Colon (tissue), 2 donors: ENCODE measurements at regions not wholly inside any gene's neighbourhood (a gene's known extent, or its start where the extent isn't known, plus 50 kb on each side); places are given as distances from the start of the nearest gene placed in this dataset.

Experiments used
- FAIRE-seq: peaks from 2 replicates; lab custom pipeline; 2012; peaks lifted over from hg19 to GRCh38; lab: Jason Lieb, UNC
- donor health status: control.
- donor health status: control.

- no peak for FAIRE-seq
Measured at GRCh38 chr12:39047539-39048262, 142.3 kb upstream of the CPNE8 start.

DNA sequence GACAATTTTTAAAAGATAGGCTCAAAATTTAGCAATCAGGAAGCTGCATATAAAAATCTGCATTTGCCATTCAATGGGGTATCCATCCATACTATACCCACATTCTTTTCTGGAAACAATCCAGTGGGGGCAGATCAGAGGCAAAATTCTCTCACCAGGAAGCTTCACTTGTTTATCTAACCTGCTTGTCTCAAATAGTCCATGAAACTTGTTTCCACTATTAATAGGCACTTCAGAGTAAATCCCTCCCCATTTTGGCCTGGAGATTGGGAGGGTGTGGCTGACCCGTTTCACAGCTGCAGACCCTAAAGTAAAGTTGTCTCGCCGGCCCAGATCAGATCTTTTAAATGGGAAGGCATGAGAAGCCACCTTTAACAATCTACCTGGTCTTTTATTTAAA, 139.4 kb upstream of the CPNE8 start:
- FAIRE-seq, result no peak

DNA sequence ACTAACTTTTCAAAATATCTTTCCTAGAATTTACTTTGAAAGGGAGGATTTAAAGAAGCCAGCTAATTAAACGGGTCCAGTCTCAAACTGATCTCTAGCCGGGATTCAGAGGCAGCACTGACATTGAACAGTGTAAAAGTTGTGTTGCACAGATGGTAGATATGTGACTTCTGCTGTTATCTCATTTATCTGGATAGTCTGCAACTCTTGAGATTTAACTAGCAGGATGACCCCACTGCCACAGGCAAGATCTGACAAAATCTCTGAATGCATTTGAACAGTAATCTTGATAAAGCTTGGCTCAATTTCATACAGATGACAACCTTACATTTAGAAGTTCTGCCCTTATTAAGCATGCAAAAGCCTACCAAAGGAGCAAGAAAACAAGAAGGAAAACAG, 138.0 kb upstream of the CPNE8 start:
- no peak for FAIRE-seq

DNA sequence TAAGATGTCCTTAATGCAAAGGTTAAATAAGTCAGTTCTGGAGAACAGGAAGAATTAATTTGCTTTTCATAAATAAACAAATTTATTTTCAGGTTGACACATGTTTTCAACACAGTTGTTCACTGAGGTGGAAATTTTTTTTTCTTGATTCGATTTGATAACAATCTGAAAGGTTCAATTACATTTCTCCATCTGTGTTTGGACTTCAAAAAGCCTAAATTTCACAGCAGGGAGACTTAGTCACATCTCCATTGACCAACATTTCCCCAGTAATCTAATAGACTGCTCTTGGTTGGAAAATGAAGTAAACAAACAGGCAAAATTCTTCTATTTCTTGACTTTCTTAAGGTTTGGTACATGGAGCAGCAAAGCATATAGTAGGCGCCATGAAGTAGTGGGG, 134.9 kb upstream of the CPNE8 start:
- no peak for FAIRE-seq

DNA sequence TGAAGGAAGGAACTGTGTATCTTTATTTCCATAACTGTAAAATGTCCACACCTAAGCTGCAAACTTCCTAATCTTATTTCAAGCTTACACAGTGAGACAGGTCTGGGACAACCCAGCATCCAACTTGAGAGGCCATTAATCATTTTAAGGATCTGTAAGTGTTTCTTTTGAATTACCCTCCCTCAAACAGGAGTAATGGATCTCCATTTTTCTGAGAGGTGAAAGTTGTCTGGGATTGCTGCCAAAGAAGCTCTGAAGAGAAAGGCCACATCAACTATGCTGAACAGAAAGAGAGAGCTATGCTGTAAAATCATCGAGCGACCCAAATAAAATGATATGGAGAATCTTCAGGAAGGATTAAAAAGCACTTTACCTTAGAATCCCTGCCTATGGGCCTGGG, 131.7 kb upstream of the CPNE8 start:
- FAIRE-seq, result no peak

DNA sequence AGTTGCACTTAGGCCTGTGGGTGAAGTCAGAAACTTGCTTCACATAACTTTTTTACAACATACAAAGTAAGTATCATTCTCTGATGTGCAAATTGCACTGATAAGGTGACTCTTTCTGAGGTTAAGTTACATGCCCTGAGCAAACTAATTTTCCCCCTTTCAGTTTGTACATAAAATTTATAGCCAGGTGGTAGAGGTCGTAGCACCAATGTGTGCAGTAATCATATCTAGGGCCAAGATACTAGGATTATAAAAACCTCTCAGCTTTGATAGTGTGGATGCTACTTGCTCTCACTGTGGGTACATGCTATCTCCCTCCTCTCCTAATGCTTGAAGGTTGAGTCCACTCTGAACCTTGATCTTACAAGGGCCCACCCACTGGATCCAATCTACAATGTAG, 130.7 kb upstream of the CPNE8 start:
- FAIRE-seq, result no peak

GRCh38 chr12:39033782-39034181, 128.4 kb upstream of the CPNE8 start:
- no peak for FAIRE-seq

- FAIRE-seq, result no peak
Measured at GRCh38 chr12:39032448-39032847, 127.1 kb upstream of the CPNE8 start.

DNA sequence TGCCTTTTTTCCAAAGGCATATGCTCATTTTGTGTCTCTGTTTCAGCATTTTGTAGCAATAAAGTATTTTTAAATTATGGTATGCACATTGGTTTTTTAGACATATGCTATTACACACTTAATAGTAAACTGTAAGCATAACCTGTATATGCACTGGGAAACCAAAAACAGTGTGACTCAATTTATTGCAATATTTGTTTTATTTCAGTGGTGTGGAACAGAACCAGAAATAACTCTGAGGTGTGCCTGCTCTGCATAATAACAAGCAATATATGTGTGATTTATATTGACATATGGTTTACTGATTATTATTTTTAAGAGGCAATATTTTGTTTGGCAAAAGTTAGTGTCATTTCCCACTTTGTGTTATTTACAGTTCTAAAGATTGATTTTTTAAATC, 126.6 kb upstream of the CPNE8 start:
- FAIRE-seq, result no peak

DNA sequence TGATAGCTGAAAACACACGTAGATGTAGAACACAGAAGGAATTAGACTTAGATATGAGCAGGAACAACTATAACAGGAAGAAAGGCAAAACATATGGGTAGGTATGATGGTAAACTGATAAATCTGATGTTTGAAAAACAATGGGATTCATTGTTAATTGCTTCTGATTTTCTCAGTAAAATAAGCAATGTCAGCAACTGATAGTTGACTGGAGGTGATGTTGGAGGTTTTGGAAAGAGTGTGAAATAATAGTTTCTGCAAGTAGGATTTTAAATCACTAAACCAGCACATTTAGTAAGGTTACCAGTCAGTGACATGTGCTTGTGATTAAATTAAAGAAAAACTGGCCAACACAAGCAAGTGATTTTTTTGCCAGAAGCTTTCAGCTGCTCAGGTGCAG, 123.0 kb upstream of the CPNE8 start:
- FAIRE-seq, result no peak

- FAIRE-seq, result no peak
Measured at GRCh38 chr12:39012870-39013269, 107.5 kb upstream of the CPNE8 start.

- no peak for FAIRE-seq
Measured at GRCh38 chr12:39011166-39011565, 105.8 kb upstream of the CPNE8 start.

- no peak for FAIRE-seq
Measured at GRCh38 chr12:39010406-39010805, 105.0 kb upstream of the CPNE8 start.

- FAIRE-seq, result no peak
Measured at GRCh38 chr12:39007619-39008018, 102.2 kb upstream of the CPNE8 start.

- FAIRE-seq, result no peak
Measured at GRCh38 chr12:39006286-39006685, 100.9 kb upstream of the CPNE8 start.

GRCh38 chr12:39005671-39006070, 100.3 kb upstream of the CPNE8 start:
- FAIRE-seq, result no peak

GRCh38 chr12:39003541-39004155, 98.3 kb upstream of the CPNE8 start:
- FAIRE-seq, result no peak

- peak; percentile 55 for FAIRE-seq
Measured at GRCh38 chr12:39000370-39000769, 95.0 kb upstream of the CPNE8 start.

- FAIRE-seq, result no peak
Measured at GRCh38 chr12:38998887-38999482, 93.6 kb upstream of the CPNE8 start.

GRCh38 chr12:38995249-38995648, 89.9 kb upstream of the CPNE8 start:
- no peak for FAIRE-seq

GRCh38 chr12:38985961-38986360, 80.6 kb upstream of the CPNE8 start:
- no peak for FAIRE-seq

DNA sequence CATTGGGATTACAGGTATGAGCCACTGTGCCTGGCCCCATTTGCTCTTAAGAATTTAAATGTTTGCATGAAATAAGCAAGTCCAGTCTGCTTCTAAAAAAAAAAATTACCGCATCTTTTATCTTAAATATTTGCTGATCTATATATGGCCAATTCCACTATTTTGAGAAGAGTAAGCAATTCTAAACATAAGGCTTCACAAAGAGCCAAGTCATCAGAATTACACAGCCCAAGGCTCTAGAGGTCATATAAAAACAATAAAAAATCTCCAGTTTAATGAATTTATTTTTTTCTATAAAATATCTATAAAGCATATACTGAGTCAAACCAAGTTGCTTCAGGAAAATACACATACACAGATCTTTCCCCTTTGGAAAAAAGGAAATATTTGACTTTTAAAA, 79.0 kb upstream of the CPNE8 start:
- FAIRE-seq, result no peak

DNA sequence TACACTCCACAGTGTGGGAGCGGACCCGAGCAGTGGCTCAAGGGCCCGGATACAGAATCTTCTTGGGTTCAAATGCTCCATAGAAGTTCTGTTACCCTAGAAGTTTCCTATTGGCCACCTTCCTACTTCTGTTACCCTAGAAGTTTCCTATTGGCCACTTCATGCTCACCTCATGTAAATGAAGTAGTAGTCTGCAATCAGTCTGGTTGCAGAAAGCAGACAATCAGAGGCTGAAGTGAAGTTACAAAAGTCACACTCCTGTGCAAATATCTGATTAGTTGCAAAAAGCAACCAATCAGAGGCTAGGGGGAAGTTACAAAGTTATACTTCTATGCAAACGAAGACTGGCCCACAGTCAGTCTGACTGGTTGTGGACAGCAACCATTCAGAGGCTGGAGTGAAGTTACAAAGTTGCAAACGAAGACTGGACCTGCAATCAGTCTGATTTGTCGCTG, 77.8 kb upstream of the CPNE8 start:
- FAIRE-seq, result no peak

- no peak for FAIRE-seq
Measured at GRCh38 chr12:38977132-38977531, 71.7 kb upstream of the CPNE8 start.
